ENCODE measurements at regions not wholly inside any gene's neighbourhood (a gene's known extent, or its start where the extent isn't known, plus 50 kb on each side); places are given as distances from the start of the nearest gene placed in this dataset.

DNA sequence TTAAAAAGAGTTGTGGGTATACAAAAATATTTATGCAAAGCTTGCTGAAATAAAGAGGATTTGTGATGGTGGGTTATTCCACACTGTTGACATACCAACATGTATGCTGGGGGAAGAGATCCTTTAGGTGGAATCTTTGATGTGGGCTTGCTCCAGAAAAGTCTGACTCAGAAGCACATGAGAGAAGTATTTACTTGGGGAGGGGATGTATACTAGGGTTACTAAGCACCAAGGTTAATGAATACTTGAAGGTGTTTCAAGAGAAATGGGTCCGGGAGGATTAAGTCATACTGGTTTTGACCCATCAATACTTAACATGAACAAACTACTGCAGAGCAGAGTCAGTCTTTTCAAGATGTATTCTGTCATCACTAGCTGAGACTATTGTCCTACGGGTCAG, 316.4 kb upstream of the GRIN3A start:
- TF ChIP-seq CTCF (IDR thresholded peaks at IDR 0.05) (no peak), POLR2A (IDR thresholded peaks at IDR 0.05) (no peak), POLR2AphosphoS5 (IDR thresholded peaks at IDR 0.05) (no peak), EP300 (IDR thresholded peaks at IDR 0.05) (no peak)
